GM21529 (cell line): ENCODE measurements at regions not wholly inside any gene's neighbourhood (a gene's known extent, or its start where the extent isn't known, plus 50 kb on each side); places are given as distances from the start of the nearest gene placed in this dataset.
"Not testable (repeated sequence)": the region's sequence is repeated elsewhere in the genome, so short reads cannot be mapped to it uniquely, and the experiment has no call there.

Source experiments
- ATAC-seq: cut with Tn5 transposase; IDR thresholded peaks from one replicate; pipeline ENCODE4 v1.9.1; 2021; ENCODE audit not compliant: unreplicated experiment

GRCh38 chr12:38016602-38017001, 300.0 kb upstream of the ALG10B start:
- no peak for ATAC-seq

- ATAC-seq = no peak
Measured at GRCh38 chr12:38025916-38026315, 290.7 kb upstream of the ALG10B start.

DNA sequence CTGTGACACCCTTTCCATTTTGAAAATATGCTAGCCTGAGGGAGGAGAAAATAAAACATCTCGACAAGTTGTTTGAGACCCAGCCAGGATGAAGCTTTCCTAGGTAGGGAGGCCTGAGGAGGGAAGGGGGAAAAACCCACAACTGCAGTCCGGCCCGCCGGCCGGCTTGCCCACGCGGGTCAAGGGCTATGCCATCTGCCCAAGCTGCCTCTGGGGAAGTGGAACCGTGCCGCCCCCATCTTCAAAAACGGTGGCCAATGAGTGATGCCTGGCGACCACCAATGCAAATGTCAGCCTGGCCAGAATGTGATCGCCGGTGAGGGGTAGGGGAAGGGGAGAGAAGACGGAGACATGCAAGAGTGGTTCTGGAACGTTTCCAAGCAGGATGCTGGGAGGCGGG, 263.5 kb upstream of the ALG10B start:
- ATAC-seq = no peak

DNA sequence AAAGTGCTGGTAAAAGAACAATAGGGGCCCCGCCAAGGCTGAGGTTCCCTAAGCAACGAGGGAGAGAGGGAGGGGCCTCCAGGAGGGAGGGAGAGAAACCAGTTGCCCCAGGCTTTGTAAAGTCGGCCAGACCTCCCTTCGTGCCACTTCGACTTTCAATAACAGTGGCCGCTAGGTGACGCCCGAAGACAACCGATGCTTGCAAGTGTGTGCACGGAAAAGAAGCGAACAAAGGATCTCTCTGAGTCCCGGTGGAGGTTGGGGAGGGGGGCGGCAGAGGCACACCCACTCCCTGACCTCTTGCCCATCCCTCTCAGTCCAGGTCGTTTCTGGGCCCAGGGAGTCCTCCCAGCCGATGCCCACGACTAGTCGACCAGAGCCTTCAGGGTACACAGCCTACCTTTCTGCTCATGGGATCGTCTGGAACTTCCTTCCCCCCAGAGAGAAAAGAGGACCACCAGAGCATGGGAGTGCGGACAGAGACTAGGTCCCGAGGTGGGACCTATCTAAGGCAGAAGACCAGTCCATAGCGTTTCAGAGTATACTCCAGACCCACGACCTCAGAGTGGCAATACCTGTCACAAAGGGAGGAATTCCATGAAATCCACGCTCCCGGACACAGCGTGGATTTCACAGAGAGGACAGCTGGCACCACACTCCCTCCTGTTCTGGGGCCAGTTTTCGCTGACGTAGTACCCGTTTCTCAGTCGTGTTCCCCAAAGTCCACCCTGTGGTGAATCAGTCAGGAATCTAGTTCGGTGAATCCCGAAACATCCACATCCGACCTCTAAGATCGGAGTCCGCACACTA, 262.7 kb upstream of the ALG10B start:
- ATAC-seq = no peak

DNA sequence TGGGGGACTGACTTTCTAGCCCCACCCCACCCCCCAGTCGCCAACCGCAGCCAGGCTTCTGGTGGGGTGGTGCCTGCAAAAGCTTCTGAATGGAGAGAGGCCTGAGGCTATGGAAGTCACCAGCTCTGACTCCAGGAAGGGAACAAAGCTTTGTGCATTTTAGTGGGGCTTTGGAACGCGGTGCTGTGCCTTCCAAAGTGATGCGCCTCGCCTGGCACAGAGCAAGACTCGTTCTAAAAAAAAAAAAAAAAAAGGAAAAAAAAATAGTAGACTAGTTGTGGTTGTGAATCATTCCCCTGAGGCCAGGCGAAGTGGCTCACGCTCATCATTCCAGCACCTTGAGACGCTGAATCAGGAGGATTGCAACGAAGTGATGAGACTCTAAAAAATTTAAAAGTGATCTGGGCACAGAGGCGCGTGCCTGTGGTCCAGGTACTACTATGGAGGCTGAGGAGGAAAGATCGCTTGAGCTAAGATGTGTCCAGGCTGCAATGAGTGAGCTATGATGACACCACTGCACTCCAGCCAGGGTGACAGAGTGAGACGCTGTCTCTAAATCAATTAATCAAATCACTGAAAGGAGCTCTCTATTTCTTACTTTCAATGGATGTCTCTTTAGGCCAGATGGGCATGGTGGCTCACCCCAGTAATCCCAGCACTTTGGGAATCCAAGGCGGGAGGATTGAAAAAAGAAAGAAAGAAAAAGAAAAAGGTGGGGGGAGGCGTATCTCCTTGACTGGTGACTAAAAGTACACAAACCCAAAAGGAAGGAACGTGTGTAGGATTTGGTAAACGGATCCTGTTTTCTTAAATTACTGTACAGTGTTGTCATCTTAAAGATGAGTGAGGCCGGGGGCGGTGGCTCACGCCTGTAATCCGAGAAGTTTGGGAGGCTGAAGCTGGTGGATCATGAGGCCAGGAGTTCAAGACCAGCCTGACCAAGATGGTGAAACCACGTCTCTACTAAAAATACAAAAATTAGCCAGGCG, 259.6 kb upstream of the ALG10B start:
- no peak for ATAC-seq

GRCh38 chr12:38099686-38100085, 216.9 kb upstream of the ALG10B start:
- ATAC-seq = no peak

DNA sequence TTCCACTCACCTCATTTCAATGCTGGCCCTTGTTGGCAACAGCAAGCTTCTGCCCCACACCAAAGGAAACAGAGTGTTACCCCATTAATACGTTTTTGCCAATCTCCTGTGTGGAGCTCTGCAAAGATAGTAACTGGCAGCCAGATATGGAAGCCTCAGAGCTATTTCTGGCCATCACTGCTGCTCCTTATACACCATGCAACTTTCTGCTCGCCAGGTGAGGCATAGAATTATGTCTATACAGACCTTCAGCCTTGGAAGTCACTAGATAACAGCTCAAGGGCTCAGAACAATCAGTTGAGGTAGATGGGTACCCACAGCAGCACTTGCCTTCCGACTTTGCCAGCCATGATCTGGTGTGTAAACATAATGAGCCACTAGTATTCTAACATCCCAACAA, 214.8 kb upstream of the ALG10B start:
- no peak for ATAC-seq

DNA sequence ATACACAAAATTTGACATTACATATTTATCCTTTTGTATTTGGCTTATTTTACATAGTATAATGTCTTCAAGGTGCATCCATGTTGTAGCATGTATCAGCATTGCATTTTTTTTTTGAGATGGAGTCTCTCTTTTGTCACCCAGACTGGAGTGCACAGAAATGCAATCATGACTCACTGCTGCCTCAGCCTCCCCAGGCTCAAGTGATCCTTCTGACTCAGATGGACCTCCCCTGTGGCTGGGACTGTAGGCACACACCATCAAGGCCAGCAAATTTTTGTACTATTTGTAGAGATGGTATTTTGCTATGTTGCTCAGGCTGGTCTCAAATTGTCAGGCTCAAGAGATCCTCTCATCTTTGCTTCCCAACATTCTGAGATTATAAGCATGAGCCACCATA, 214.4 kb upstream of the ALG10B start:
- no peak for ATAC-seq

GRCh38 chr12:38110026-38110699, 206.4 kb upstream of the ALG10B start:
- ATAC-seq = no peak

DNA sequence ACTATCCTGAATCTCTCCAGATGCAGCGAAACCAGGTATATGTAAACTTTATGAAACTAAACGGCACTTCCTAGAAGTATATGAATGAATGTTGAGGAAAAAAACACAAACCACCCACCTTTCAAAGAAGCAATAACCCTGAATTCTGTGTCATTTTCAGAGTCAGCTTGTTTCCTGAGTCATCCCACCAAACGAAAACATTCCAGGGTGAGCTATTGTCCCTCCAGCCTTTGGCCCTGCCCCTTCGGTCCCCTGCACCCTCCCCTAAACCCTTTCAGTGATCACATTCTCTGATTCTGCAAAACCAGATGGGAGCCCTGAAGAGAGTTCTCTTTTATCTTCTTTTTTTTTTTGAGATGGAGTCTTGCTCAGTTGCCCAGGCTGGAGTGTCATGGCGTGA, 202.6 kb upstream of the ALG10B start:
- ATAC-seq = no peak

GRCh38 chr12:38116968-38117367, 199.6 kb upstream of the ALG10B start:
- ATAC-seq = no peak

GRCh38 chr12:38118632-38119031, 197.9 kb upstream of the ALG10B start:
- ATAC-seq = no peak

GRCh38 chr12:38120438-38120837, 196.1 kb upstream of the ALG10B start:
- no peak for ATAC-seq

- ATAC-seq = not testable (repeated sequence)
Measured at GRCh38 chr12:38123028-38123427, 193.5 kb upstream of the ALG10B start.

DNA sequence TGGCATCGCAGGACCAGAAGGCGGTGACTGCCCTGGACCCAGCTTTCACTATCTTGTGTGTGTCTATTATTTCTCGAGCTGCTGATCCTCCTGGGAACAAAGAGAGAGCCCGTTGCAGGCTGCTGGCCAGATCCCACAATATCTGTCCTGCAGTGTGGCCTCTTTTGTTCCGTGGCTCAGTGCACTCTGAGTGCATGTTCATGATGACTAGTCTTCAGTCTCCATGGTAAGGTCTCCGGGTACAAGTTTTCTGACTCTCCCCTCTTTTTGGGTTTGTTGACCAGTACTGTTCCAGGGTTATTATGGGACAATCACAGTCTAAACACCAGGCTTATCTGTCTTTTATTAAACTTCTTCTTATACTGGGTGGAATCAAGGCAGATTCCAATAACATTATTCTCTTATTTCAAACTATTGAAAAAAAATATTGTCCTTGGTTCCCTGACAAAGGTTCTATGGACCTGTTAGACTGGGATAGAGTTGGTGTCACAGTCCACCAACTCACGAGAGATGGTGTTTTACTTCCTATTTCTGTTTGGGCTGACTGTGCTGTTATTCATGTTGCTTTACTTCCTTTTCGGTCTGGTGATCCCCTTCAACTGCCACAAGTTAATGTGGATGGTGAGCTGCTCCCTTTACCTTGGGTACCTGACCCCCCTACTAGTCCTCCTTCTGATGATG, 192.9 kb upstream of the ALG10B start:
- ATAC-seq = no peak

DNA sequence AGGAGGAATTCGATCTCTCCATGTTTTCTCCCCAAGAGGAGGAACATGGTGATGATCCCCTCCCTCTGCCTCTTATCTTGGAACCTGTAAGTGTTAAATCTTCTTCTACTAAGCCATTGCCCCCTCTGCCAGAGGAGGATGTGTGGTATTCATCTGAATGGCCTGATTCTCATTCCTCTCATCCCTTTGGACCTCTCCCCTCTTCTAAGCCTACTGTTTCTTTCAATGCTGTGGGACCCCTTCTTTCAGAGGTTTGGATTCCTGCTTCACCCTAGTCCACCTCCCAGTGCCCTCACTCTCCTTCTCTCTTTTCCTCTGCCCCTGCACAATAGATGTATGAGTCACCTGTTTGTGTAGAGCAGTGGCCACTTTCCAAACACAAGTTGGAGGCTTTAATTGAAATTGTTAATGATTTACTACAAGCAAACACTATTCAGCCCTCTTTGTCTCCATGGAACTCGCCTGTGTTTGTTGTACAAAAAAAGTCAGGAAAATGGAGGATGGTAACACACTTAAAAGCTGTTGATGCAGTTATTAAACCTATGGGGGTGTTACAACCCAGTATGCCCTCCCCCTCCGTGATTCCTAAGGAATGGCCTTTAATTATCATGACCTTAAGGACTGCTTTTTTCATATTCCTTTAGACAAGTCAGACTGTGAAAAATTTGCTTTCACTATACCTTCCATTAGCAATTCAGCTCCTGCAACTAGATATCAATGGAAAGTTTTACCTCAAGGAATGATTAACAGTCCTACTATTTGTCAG, 192.1 kb upstream of the ALG10B start:
- ATAC-seq = no peak

DNA sequence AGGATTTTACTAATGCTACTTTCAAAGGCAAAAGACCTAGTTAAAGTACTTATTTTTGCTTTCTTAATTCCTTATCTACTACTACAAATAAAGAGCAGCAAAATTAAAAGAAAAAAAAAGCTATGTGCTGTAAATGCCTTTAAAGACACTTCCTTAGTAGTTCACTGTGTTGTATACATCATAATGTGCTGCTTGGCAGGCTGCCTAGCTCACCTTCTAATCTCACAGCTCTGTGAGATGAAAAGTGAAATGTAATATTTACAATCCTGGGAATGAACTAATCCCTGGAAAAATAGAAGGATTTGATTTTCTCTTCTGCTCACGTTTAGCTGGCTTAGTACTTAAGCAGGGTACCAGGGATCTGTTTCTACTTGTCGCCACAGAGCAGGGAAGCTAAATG, 184.4 kb upstream of the ALG10B start:
- ATAC-seq = no peak

DNA sequence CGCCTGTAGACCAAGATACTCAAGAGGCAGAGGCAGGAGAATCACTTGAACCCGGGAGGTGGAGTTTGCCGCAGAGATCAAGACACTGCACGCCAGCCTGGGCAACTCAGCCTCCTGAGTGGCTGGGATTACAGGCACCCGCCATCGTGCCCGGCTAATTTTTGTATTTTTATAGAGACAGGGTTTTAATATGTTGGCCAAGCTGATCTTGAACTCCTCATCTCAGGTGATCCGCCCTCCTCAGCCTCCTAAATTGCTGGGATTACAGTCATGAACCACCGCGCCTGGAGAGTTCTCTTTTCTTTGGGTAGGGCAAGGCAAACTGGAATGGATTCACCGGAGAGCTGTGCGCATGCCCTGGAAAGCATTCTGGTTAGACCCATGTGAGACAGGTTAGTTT, 179.3 kb upstream of the ALG10B start:
- ATAC-seq = no peak

- no peak for ATAC-seq
Measured at GRCh38 chr12:38137716-38138115, 178.9 kb upstream of the ALG10B start.
